Mesodermal cell (in vitro differentiated cells): ENCODE measurements at regions not wholly inside any gene's neighbourhood (a gene's known extent, or its start where the extent isn't known, plus 50 kb on each side); places are given as distances from the start of the nearest gene placed in this dataset.
"Not testable (repeated sequence)": the region's sequence is repeated elsewhere in the genome, so short reads cannot be mapped to it uniquely, and the experiment has no call there.

Source experiments
- H3K27ac ChIP-seq: 2 replicates; pipeline ENCODE4 v1.7.0; 2013; ENCODE audit warnings: mild to moderate bottlenecking, low read depth, low read length, moderate library complexity; ENCODE audit not compliant: severe bottlenecking
- H3K36me3 ChIP-seq: 2 replicates; pipeline ENCODE4 v1.7.1; 2013; ENCODE audit warnings: mild to moderate bottlenecking, low read length, moderate library complexity; ENCODE audit not compliant: control insufficient read depth, insufficient read depth
- H3K4me1 ChIP-seq: one replicate; pipeline ENCODE4 v1.7.1; 2013; ENCODE audit warnings: mild to moderate bottlenecking, low read length; ENCODE audit not compliant: insufficient read depth, control insufficient read depth, poor library complexity, severe bottlenecking
- H3K4me3 ChIP-seq: 2 replicates; pipeline ENCODE4 v1.7.0; 2013; ENCODE audit warnings: low read length, control low read depth, mild to moderate bottlenecking; ENCODE audit not compliant: insufficient read depth, poor library complexity, severe bottlenecking; ENCODE audit errors: extremely low read depth
- H3K9me3 ChIP-seq: 2 replicates; pipeline ENCODE4 v1.7.1; 2013; ENCODE audit warnings: mild to moderate bottlenecking, low read length, moderate library complexity; ENCODE audit not compliant: control insufficient read depth
- WGBS, 2 experiments: methylation state at CpG; one replicate each; pipeline ENCODE4 v1.1.5; 2013; ENCODE audit warnings: missing lambda C conversion rate in 2 of 2; ENCODE audit not compliant: insufficient coverage in 2 of 2; 5-methylcytosine and 5-hydroxymethylcytosine counted together

- H3K36me3 ChIP-seq: no peaks in the 10 kb centered on the region
- WGBS, 2 experiments: 100% methylated on average over 1 of the region's 1 CpG; no CpG with 5 or more reads in 1 of the 2 experiments
- peaks cover 6% of the 10 kb centered on the region for H3K9me3 ChIP-seq
- H3K4me1 ChIP-seq: no peaks in the 10 kb centered on the region
- no peak overlapping the region for H3K4me3 ChIP-seq
- H3K27ac ChIP-seq: no peak overlapping the region
These were observed 361.4 kb upstream of the POU5F2 start for GRCh38 chr5:94102849-94103248.

- H3K4me1 ChIP-seq, H3K4me3 ChIP-seq, H3K9me3 ChIP-seq, H3K36me3 ChIP-seq, H3K27ac ChIP-seq: not testable (repeated sequence)
- 96 to 100% methylated on average over 1 to 2 of the region's 2 CpGs for WGBS, 2 experiments
These were observed 356.0 kb upstream of the POU5F2 start for GRCh38 chr5:94097384-94097783.

DNA sequence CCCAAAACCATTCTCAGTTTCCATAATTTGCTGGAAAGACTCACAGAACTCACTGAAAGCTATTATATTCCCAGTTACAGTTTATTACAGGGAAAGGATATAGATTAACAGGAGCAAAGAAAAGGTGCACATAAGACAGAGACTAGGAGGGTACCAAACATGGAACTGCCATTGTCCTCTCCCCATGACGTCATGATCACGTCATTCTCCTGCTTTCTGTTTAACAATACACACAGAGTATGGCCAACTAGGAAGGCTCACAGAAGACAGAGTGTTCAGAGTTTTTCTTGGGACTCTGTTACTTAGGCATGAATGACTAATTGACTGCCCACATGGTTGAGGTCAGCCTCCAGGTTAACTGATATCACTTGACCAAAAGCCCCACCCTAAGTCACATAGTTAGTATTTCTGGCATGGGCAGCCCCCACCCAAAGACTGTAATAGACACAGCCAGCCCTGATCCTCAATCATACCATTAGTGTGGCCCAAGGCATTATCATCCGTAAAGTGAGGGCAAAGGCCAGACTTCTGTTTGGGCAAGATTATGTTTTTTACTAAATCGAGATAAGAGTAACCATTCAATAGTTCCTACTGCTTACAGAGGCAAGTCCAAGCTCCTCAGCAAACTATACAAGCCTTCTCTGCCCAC lies 353.5 kb upstream of the POU5F2 start:
- Histone ChIP-seq H3K27ac (no peak overlapping the region), H3K4me3 (no peak overlapping the region), H3K4me1 (no peaks in the 10 kb centered on the region), H3K36me3 (no peaks in the 10 kb centered on the region), H3K9me3 (peaks cover 7% of the 10 kb centered on the region)
- 100% methylated on average over 1 to 2 of the region's 4 CpGs for WGBS, 2 experiments

DNA sequence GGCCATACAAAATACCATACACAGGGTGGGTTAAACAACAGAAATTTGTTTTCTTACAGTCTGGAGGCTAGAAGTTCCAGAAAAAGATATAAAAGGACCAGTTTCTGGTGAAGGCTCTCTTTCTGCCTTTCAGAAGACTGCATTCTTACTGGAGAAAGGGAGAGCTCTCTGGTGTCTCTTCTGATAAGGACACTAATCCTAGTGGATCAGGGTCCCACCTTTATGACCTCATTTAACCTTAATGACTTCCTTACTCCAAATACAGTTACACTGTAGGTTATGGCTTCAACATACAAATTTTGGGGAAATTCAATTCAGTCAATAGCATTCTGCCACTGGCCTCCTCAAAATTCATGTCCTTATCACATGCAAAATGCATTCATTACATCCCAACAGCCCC lies 351.9 kb upstream of the POU5F2 start:
- H3K4me1 ChIP-seq: no peaks in the 10 kb centered on the region
- H3K9me3 ChIP-seq: peaks cover 7% of the 10 kb centered on the region
- no peaks in the 10 kb centered on the region for H3K36me3 ChIP-seq
- no peak overlapping the region for H3K4me3 ChIP-seq
- H3K27ac ChIP-seq: no peak overlapping the region

GRCh38 chr5:94086635-94087034 lies 345.2 kb upstream of the POU5F2 start:
- 91 to 94% methylated on average over 4 to 7 of the region's 8 CpGs for WGBS, 2 experiments
- H3K27ac ChIP-seq, H3K36me3 ChIP-seq, H3K9me3 ChIP-seq, H3K4me1 ChIP-seq, H3K4me3 ChIP-seq: not testable (repeated sequence)

DNA sequence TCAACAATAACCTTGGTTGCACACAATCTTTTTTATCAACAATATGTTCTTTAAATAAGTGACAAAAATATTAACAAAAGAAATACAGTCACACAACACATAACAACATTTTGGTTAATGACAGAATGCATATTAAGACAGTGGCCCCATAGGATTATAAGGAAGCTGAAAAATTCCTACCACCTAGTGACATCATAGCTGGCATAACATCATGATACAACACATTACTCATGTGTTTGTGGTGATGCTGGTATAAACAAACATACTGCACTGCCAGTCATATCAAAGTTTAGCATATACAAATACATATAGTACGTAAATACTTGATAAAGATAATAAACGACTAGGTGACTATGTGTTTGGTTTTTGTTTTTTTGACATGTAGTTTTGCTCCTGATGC lies 344.8 kb upstream of the POU5F2 start:
- WGBS, 2 experiments: no CpG with 5 or more reads among the region's 2 CpGs
- no peak overlapping the region for H3K4me3 ChIP-seq

GRCh38 chr5:94082405-94082804 lies 341.0 kb upstream of the POU5F2 start:
- no peak overlapping the region for H3K27ac ChIP-seq
- no peaks in the 10 kb centered on the region for H3K9me3 ChIP-seq
- no peaks in the 10 kb centered on the region for H3K36me3 ChIP-seq
- no peaks in the 10 kb centered on the region for H3K4me1 ChIP-seq
- H3K4me3 ChIP-seq: no peak overlapping the region

More for the DNA sequence above, 344.8 kb upstream of the POU5F2 start:
- Histone ChIP-seq H3K27ac (no peak overlapping the region), H3K36me3 (no peaks in the 10 kb centered on the region), H3K4me1 (no peaks in the 10 kb centered on the region), H3K9me3 (no peaks in the 10 kb centered on the region)

DNA sequence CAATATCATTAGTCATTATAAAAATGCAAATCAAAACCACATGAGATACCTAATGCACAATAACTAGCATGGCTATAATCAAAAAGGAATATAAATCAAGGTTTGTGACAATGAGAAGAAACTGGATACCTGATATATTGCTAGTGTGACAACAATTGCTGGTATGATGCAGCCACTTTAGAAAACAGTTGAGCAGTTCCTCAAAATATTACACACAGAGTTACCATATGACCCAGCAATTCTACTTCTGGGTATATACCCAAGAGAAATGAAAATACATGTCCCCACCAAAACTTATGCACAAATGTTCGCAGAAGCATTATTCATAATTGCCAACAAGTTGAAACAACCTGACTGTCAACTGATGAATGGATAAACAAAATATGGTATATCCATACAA lies 339.7 kb upstream of the POU5F2 start:
- H3K9me3 ChIP-seq: no peaks in the 10 kb centered on the region
- no peaks in the 10 kb centered on the region for H3K4me1 ChIP-seq
- H3K36me3 ChIP-seq: no peaks in the 10 kb centered on the region
- H3K4me3 ChIP-seq: no peak overlapping the region
- H3K27ac ChIP-seq: no peak overlapping the region
- WGBS, 2 experiments: no CpG with 5 or more reads among the region's 1 CpG

GRCh38 chr5:94080390-94080789 lies 339.0 kb upstream of the POU5F2 start:
- H3K9me3 ChIP-seq: no peaks in the 10 kb centered on the region
- whole genome bisulfite sequencing, 2 experiments: 88 to 92% methylated on average over 1 to 2 of the region's 3 CpGs

GRCh38 chr5:94072116-94072515 lies 330.7 kb upstream of the POU5F2 start:
- Histone ChIP-seq H3K27ac (no peak overlapping the region), H3K4me1 (no peaks in the 10 kb centered on the region), H3K9me3 (no peaks in the 10 kb centered on the region), H3K36me3 (no peaks in the 10 kb centered on the region), H3K4me3 (no peak overlapping the region)
- WGBS, 2 experiments: no CpG with 5 or more reads among the region's 3 CpGs

More at GRCh38 chr5:94080390-94080789, 339.0 kb upstream of the POU5F2 start:
- no peaks in the 10 kb centered on the region for H3K36me3 ChIP-seq
- H3K4me3 ChIP-seq: no peak overlapping the region
- no peaks in the 10 kb centered on the region for H3K4me1 ChIP-seq
- no peak overlapping the region for H3K27ac ChIP-seq

DNA sequence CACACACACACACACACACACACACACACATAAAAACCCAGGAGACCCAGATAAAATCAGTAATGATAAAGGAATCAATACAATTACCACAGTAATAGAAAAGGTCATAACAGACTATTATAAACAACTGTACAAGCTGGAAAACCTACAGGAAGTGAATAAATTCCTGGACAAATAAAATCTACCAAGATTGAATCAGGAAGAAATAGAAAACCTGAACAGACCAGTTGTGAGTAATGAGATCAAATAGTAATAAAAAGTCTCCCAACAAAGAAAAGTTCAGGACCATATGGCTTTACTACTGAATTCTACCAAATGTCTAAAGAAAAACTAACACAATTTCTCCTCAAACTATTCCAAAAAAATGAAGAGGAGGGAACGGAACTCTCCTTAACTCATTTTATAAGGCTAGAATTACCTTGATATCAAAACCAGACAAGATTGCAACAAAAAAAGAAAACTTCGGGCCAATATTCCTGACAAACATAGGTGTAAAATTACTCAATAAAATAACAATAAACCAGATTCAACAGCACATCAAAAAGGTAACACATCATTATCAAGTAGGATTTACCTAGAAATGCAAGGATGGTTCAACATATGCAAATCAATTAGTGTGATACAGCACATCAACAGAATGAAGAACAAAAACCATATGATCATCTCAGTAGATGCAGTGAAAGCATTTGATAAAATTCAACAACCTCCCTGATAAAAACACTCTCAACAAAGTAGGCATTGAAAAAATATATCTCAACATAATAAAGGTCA lies 325.2 kb upstream of the POU5F2 start:
- Histone ChIP-seq H3K27ac (no peak overlapping the region), H3K9me3 (no peaks in the 10 kb centered on the region), H3K4me1 (no peaks in the 10 kb centered on the region), H3K4me3 (no peak overlapping the region), H3K36me3 (no peaks in the 10 kb centered on the region)
- WGBS, 2 experiments: no CpG with 5 or more reads among the region's 2 CpGs
